Heart left ventricle (tissue), 16 donors: ENCODE measurements at regions not wholly inside any gene's neighbourhood (a gene's known extent, or its start where the extent isn't known, plus 50 kb on each side); places are given as distances from the start of the nearest gene placed in this dataset.

Experiments used
- ATAC-seq, 4 donors: fragments of 200-7000 bp; cut with Tn5 transposase; one replicate each; pipeline ENCODE4 v1.9.1; 2020 to 2022; ENCODE audit warnings: moderate library complexity in 4 of 4, mild to moderate bottlenecking in 3 of 4, moderate number of reproducible peaks in 1 of 4
- DNase-seq, 5 donors: peaks; one replicate each; pipeline ENCODE4 v3.0.0-alpha.2; 2020
- H3K27ac ChIP-seq, 12 donors: fragments of 200-600 bp; sonication (generic) in 4 of 12; one replicate each; pipeline versions ENCODE4 v1.5.0 to v1.8.0; 2016 to 2022; ENCODE audit warnings: mild to moderate bottlenecking in 2 of 12
- H3K27me3 ChIP-seq, 9 donors: fragments of 200-600 bp; sonication (generic) in 2 of 9; one replicate each; pipeline versions ENCODE4 v1.5.1 to v1.8.0; 2016 to 2022; ENCODE audit warnings: mild to moderate bottlenecking in 3 of 9
- H3K36me3 ChIP-seq, 9 donors: fragments of 200-600 bp; sonication (generic) in 2 of 9; one replicate each; pipeline versions ENCODE4 v1.5.0 to v1.8.0; 2018 to 2022; ENCODE audit warnings: mild to moderate bottlenecking in 2 of 9
- H3K4me1 ChIP-seq, 12 donors: fragments of 200-600 bp; sonication (generic) in 4 of 12; one replicate each; pipeline versions ENCODE4 v1.5.0 to v1.8.0; 2016 to 2022; ENCODE audit warnings: mild to moderate bottlenecking in 3 of 12
- H3K4me3 ChIP-seq, 12 donors: fragments of 200-600 bp; sonication (generic) in 4 of 12; one replicate each; pipeline versions ENCODE4 v1.5.0 to v1.8.0; 2017 to 2022; ENCODE audit warnings: mild to moderate bottlenecking in 9 of 12, moderate library complexity in 4 of 12
- H3K9me3 ChIP-seq, 12 donors: fragments of 200-600 bp; sonication (generic) in 4 of 12; one replicate each; pipeline versions ENCODE4 v1.5.0 to v1.8.0; 2016 to 2022; ENCODE audit warnings: mild to moderate bottlenecking in 1 of 12
- POLR2A ChIP-seq, 2 donors: fragments of 450-650 bp; IDR thresholded peaks; one replicate each; pipeline ENCODE4 v1.6.1; 2017; ENCODE audit warnings: antibody characterized with exemption in 2 of 2, mild to moderate bottlenecking in 2 of 2, moderate library complexity in 2 of 2
- WGBS, 4 donors: extraction: QIAGEN DNeasy Blood & Tissue Kit in 2 of 4; methylation state at CpG; one replicate each; pipeline versions ENCODE4 v1.1.5 to v1.1.7; 2013 to 2018; 5-methylcytosine and 5-hydroxymethylcytosine counted together
- intact Hi-C, 10 donors: fragments of 100-400 bp; cut with DNase I; formaldehyde crosslinking; loops; one replicate each; pipeline versions ENCODE4 v1.11.1 to v1.14.2; 2022
- TF ChIP-seq, protein P1 (sequence below), 12 donors: fragments of 200-600 bp; sonication (generic) in 4 of 12; IDR thresholded peaks; one replicate each; pipeline versions ENCODE4 v1.5.0 to v1.8.0; 2018 to 2022; ENCODE audit warnings: antibody characterized with exemption in 12 of 12, mild to moderate bottlenecking in 5 of 12
- donor health status: ischemic (EF 13 %, LVEDD 7.1; RV severe dilation, severe dysfunction).
- donor health status: healthy with polysubstance abuse.
- donor health status: DM: no; HTN: yes; CAD: no.
- donor health status: DM: no; HTN: no; CAD: no.
- donor health status: ischemic (EF 25% LVEDD 6.9; RV normal size, moderate dysfunction).
- donor health status: ischemic (EF 25% LVEDD 5.7; RV mildly dilated, moderate dysfunction).
- donor health status: healthy.
- donor health status: DM: yes; HTN: yes; CAD: no.
- donor health status: ischemic (EF 35%, LVEDD 5.7; RV mildly dilated, moderate dysfunction).
- donor health status: nonischemic (EF 11% LVEDD 7.7; RV severe dilation, severe dysfunction).
- donor health status: DM: yes; HTN: yes; CAD: no.
- donor health status: PGD.
- donor health status: ischemic (EF 29% LVEDD 5.4; RV normal size, mild dysfunction).
- donor health status: nonischemic (EF 23%, LVEDD 6.1; RV moderate dilation, normal function).

DNA sequence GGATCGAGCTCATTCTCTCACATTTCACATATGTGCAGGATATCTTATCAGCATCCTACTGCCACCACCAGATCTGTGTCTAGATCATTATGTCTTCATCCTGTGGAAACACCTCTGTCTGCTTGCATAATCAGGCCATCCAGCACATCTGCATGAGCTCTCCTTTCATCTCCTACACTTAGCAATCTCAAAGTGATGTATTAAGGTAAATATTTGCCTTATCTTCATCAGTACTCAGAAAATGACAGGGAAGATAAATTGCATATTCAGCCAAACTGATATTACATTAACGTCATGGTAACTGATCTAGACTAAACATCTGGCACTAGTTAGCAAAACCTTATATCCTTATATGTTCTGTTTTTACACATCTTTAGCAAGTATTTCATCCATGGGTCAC is 207.3 kb upstream of the PABPC4L start:
- TF ChIP-seq, protein P1, sequence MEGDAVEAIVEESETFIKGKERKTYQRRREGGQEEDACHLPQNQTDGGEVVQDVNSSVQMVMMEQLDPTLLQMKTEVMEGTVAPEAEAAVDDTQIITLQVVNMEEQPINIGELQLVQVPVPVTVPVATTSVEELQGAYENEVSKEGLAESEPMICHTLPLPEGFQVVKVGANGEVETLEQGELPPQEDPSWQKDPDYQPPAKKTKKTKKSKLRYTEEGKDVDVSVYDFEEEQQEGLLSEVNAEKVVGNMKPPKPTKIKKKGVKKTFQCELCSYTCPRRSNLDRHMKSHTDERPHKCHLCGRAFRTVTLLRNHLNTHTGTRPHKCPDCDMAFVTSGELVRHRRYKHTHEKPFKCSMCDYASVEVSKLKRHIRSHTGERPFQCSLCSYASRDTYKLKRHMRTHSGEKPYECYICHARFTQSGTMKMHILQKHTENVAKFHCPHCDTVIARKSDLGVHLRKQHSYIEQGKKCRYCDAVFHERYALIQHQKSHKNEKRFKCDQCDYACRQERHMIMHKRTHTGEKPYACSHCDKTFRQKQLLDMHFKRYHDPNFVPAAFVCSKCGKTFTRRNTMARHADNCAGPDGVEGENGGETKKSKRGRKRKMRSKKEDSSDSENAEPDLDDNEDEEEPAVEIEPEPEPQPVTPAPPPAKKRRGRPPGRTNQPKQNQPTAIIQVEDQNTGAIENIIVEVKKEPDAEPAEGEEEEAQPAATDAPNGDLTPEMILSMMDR (IDR thresholded peaks at IDR 0.05), result no peak
- TF ChIP-seq POLR2A (IDR thresholded peaks at IDR 0.05), result no peak
- no peaks in the 10 kb centered on the region for H3K27me3 ChIP-seq
- no peaks in the 10 kb centered on the region for H3K36me3 ChIP-seq
- ATAC-seq, result no peak
- intact Hi-C loops, result no loop called here
- no peaks in the 10 kb centered on the region for H3K4me1 ChIP-seq
- no peak overlapping the region for H3K4me3 ChIP-seq
- 38 to 54% (median 39%) methylated on average over 2 of the region's 2 CpGs for WGBS, 4 donors
- no peak overlapping the region for H3K27ac ChIP-seq
- DNase-seq, result no peak
- no peaks in the 10 kb centered on the region for H3K9me3 ChIP-seq

DNA sequence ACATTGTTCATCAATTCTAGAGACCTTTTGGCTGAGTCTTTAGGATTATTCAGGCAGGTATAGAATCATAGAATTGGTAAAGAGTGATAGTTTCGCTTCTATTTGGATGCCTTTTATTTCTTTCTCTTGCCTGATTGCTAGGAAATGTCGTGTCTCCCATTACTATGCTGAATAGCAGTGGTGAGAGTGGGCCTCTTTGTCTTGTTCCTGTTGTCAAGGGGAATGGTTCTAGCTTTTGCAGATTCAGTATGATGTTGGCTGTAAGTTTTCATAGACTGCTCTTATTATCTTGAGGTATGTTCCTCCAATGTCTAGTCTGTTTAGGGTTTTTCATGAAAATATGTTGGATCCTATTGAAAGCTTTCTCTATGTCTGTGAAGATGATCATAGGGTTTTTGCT is 200.2 kb upstream of the PABPC4L start:
- ATAC-seq (no peak), DNase-seq (no peak)
- Histone ChIP-seq H3K9me3 (peaks cover 0 to 30% (median 8%) of the 10 kb centered on the region in 12 donors), H3K4me3 (no peak overlapping the region), H3K27ac (no peak overlapping the region), H3K36me3 (no peaks in the 10 kb centered on the region), H3K27me3 (no peaks in the 10 kb centered on the region), H3K4me1 (no peaks in the 10 kb centered on the region)
- TF ChIP-seq, protein P1 (IDR thresholded peaks at IDR 0.05), result no peak
- TF ChIP-seq POLR2A (IDR thresholded peaks at IDR 0.05), result no peak
- intact Hi-C loops, result no loop called here
- 73 to 83% (median 75%) methylated on average over 2 of the region's 2 CpGs for WGBS, 4 donors

DNA sequence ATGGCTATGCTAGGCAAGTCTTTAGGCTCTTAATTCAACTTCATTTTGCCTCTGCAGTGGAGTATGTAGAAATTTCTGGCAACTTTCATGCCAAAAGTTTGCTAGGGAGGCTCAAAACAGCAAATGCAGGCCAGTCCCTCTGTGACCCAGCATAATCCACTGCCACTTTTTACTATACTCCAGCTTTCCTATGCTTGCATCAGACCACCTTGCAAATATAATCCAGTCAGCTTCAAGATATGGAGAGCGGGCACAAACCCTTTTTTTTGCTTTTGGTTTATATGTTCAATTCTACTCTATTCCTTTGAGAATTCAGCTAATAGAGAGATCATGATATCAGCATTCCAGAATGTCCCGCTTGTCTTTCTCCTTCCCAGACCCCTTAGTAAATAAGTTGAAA is 192.0 kb upstream of the PABPC4L start:
- intact Hi-C loops, result no loop called here
- no peak for TF ChIP-seq POLR2A (IDR thresholded peaks at IDR 0.05)
- TF ChIP-seq, protein P1 (IDR thresholded peaks at IDR 0.05), result no peak
- no peak for ATAC-seq

DNA sequence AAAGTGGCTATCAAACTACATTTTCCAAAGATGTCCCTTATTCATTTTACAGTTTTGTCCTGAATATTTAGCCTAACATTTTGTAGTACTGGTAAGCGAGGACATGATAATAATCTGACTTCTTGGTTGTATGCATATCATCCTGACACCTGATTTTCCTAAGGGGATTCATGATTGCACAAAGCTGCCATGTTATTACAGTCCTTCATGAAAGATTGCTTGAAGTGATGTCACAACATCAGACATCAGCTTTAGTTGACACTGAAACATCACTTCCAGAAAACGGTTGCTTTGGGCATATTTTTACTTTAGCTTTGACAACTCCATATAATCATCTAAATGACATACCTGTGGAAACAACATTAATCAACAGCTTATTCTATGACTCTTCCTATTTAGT is 188.7 kb upstream of the PABPC4L start:
- Histone ChIP-seq H3K27ac (no peak overlapping the region), H3K9me3 (peaks cover 0 to 11% (median 0%) of the 10 kb centered on the region in 12 donors), H3K27me3 (no peaks in the 10 kb centered on the region), H3K4me3 (no peak overlapping the region), H3K36me3 (no peaks in the 10 kb centered on the region), H3K4me1 (no peaks in the 10 kb centered on the region)
- DNase-seq (no peak), ATAC-seq (no peak)
- intact Hi-C loops, result no loop called here
- TF ChIP-seq POLR2A (IDR thresholded peaks at IDR 0.05), result no peak
- TF ChIP-seq, protein P1 (IDR thresholded peaks at IDR 0.05), result no peak
- 68 to 79% (median 74%) methylated on average over 2 of the region's 2 CpGs for WGBS, 4 donors

More for the DNA sequence above, 192.0 kb upstream of the PABPC4L start:
- Histone ChIP-seq H3K36me3 (no peaks in the 10 kb centered on the region), H3K27ac (no peak overlapping the region), H3K27me3 (no peaks in the 10 kb centered on the region), H3K9me3 (peaks cover 0 to 36% (median 14%) of the 10 kb centered on the region in 12 donors), H3K4me1 (no peaks in the 10 kb centered on the region), H3K4me3 (no peak overlapping the region)
- no peak for DNase-seq
- 79 to 92% (median 87%) methylated on average over 2 of the region's 2 CpGs for WGBS, 4 donors
